ENCODE measurements at regions not wholly inside any gene's neighbourhood (a gene's known extent, or its start where the extent isn't known, plus 50 kb on each side); places are given as distances from the start of the nearest gene placed in this dataset.

- H3K27me3 ChIP-seq (ENCODE audit: control insufficient read depth, insufficient read depth, low read length), result no peaks in the 10 kb centered on the region
- intact Hi-C loops (cut with DNase I), result no loop called here
- H3K4me1 ChIP-seq (ENCODE audit: control insufficient read depth in 2 of 3, insufficient read depth in 2 of 3, low read depth in 1 of 3, low read length in 3 of 3), result peaks cover 0 to 4% (median 0%) of the 10 kb centered on the region in 3 donors
- H3K4me3 ChIP-seq (ENCODE audit: low read length in 3 of 3), result no peak overlapping the region
- FAIRE-seq (no peak), DNase-seq (no peak)
- no peaks in the 10 kb centered on the region for H3K9me3 ChIP-seq (ENCODE audit: control insufficient read depth in 2 of 3, insufficient read depth in 1 of 3, low read length in 3 of 3)
- TF ChIP-seq CTCF (IDR thresholded peaks at IDR 0.05; ENCODE audit: borderline replicate concordance, extremely low read depth, insufficient read depth), result no peak
- H3K36me3 ChIP-seq (ENCODE audit: control insufficient read depth in 2 of 3, insufficient read depth in 3 of 3, low read length in 3 of 3), result no peaks in the 10 kb centered on the region
- H3K27ac ChIP-seq (ENCODE audit: low read depth in 2 of 2, low read length in 2 of 2), result no peak overlapping the region
- H3K9ac ChIP-seq (ENCODE audit: low read length in 3 of 3), result no peak overlapping the region
Observed at GRCh38 chr22:34781681-34782080, 284.3 kb upstream of the ISX start.

DNA sequence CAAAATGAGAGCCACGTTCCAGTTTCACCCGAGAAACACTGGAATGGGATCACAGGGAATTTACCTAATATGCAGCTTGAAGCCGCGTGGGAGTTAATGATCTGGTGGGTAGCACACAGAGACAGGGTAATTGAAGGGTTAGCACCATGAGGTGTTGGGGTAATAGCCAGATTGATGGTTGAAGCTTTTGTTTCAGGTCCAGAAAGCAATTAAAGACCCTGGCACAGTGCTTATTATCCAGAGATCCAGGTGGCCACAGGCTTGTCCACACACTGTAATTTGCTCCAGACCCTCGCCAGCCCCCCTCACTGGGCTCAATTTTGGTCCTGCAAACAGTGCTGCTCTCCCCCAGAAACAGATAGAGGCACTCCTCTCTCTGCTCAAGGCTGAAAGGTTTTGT lies 282.5 kb upstream of the ISX start:
- H3K4me1 ChIP-seq (ENCODE audit: control insufficient read depth in 2 of 3, insufficient read depth in 2 of 3, low read depth in 1 of 3, low read length in 3 of 3), result peaks cover 0 to 4% (median 0%) of the 10 kb centered on the region in 3 donors
- no peaks in the 10 kb centered on the region for H3K36me3 ChIP-seq (ENCODE audit: control insufficient read depth in 2 of 3, insufficient read depth in 3 of 3, low read length in 3 of 3)
- TF ChIP-seq CTCF (IDR thresholded peaks at IDR 0.05; ENCODE audit: borderline replicate concordance, extremely low read depth, insufficient read depth), result no peak
- H3K4me3 ChIP-seq (ENCODE audit: low read length in 3 of 3), result no peak overlapping the region
- intact Hi-C loops (cut with DNase I), result no loop called here
- H3K27me3 ChIP-seq (ENCODE audit: control insufficient read depth, insufficient read depth, low read length), result no peaks in the 10 kb centered on the region
- FAIRE-seq (no peak), DNase-seq (no peak)
- no peak overlapping the region for H3K27ac ChIP-seq (ENCODE audit: low read depth in 2 of 2, low read length in 2 of 2)
- no peaks in the 10 kb centered on the region for H3K9me3 ChIP-seq (ENCODE audit: control insufficient read depth in 2 of 3, insufficient read depth in 1 of 3, low read length in 3 of 3)
- H3K9ac ChIP-seq (ENCODE audit: low read length in 3 of 3), result no peak overlapping the region

DNA sequence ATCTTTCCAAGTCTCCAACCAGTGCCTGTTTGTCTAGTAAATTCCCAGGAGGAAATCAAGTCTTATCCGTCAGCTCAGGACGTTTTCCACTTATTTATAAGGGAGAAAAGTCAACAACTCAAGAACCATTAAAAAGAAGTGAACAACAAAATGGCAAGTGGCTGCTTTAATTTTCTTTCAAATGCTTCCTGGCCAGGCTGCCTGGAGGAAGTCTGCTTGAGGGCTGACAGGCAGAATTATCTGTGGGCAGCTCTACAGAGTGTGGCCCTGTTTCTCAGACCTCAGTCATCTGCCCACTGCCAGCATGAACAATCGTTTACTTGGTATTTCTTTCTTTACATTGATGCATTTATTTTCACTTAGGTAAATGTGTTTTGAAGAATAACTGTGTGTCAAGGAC lies 281.9 kb upstream of the ISX start:
- H3K27ac ChIP-seq (ENCODE audit: low read depth in 2 of 2, low read length in 2 of 2), result no peak overlapping the region

More for the DNA sequence above, 281.9 kb upstream of the ISX start:
- DNase-seq (peak in 1 of 5 donors; percentile 24), FAIRE-seq (no peak)
- Histone ChIP-seq H3K36me3 (ENCODE audit: control insufficient read depth in 2 of 3, insufficient read depth in 3 of 3, low read length in 3 of 3) (no peaks in the 10 kb centered on the region), H3K9ac (ENCODE audit: low read length in 3 of 3) (no peak overlapping the region), H3K27me3 (ENCODE audit: control insufficient read depth, insufficient read depth, low read length) (no peaks in the 10 kb centered on the region), H3K4me3 (ENCODE audit: low read length in 3 of 3) (no peak overlapping the region), H3K4me1 (ENCODE audit: control insufficient read depth in 2 of 3, insufficient read depth in 2 of 3, low read depth in 1 of 3, low read length in 3 of 3) (peaks cover 0 to 4% (median 0%) of the 10 kb centered on the region in 3 donors), H3K9me3 (ENCODE audit: control insufficient read depth in 2 of 3, insufficient read depth in 1 of 3, low read length in 3 of 3) (no peaks in the 10 kb centered on the region)
- TF ChIP-seq CTCF (IDR thresholded peaks at IDR 0.05; ENCODE audit: borderline replicate concordance, extremely low read depth, insufficient read depth), result no peak
- intact Hi-C loops (cut with DNase I), result no loop called here
